Muscle layer of duodenum (tissue), 2 donors: ENCODE measurements at regions not wholly inside any gene's neighbourhood (a gene's known extent, or its start where the extent isn't known, plus 50 kb on each side); places are given as distances from the start of the nearest gene placed in this dataset.

ENCODE experiments used
- H3K27ac ChIP-seq: one replicate; pipeline ENCODE4 v1.7.0; 2013; ENCODE audit warnings: mild to moderate bottlenecking, low read length
- H3K27me3 ChIP-seq: one replicate; pipeline ENCODE4 v1.7.0; 2013; ENCODE audit warnings: low read depth, mild to moderate bottlenecking, control low read depth, low read length
- H3K36me3 ChIP-seq, 2 donors: one replicate each; pipeline ENCODE4 v1.7.0; 2013; ENCODE audit warnings: low read length in 2 of 2, control low read depth in 1 of 2, mild to moderate bottlenecking in 1 of 2; ENCODE audit not compliant: insufficient read depth in 2 of 2, control insufficient read depth in 1 of 2
- H3K4me1 ChIP-seq, 2 donors: one replicate each; pipeline ENCODE4 v1.7.0; 2013; ENCODE audit warnings: low read length in 2 of 2, mild to moderate bottlenecking in 2 of 2, control low read depth in 1 of 2, moderate library complexity in 1 of 2; ENCODE audit not compliant: insufficient read depth in 2 of 2, control insufficient read depth in 1 of 2
- H3K4me3 ChIP-seq, 2 donors: one replicate each; pipeline ENCODE4 v1.7.0; 2013; ENCODE audit warnings: low read length in 2 of 2, low read depth in 1 of 2, mild to moderate bottlenecking in 1 of 2
- H3K9me3 ChIP-seq, 2 donors: one replicate each; pipeline ENCODE4 v1.7.0; 2013; ENCODE audit warnings: low read length in 2 of 2, control low read depth in 1 of 2, mild to moderate bottlenecking in 1 of 2; ENCODE audit not compliant: control insufficient read depth in 1 of 2
- donor health status: healthy.

GRCh38 chr6:98039443-98039842 lies 756.4 kb upstream of the MMS22L start:
- H3K36me3 ChIP-seq = no peaks in the 10 kb centered on the region
- H3K9me3 ChIP-seq = no peaks in the 10 kb centered on the region
- H3K27ac ChIP-seq = no peak overlapping the region
- no peak overlapping the region for H3K4me3 ChIP-seq
- no peaks in the 10 kb centered on the region for H3K4me1 ChIP-seq
- no peaks in the 10 kb centered on the region for H3K27me3 ChIP-seq

GRCh38 chr6:98039904-98040607 lies 757.0 kb upstream of the MMS22L start:
- Histone ChIP-seq H3K9me3 (no peaks in the 10 kb centered on the region), H3K4me1 (no peaks in the 10 kb centered on the region), H3K36me3 (no peaks in the 10 kb centered on the region), H3K4me3 (no peak overlapping the region), H3K27me3 (no peaks in the 10 kb centered on the region), H3K27ac (no peak overlapping the region)

- H3K9me3 ChIP-seq = no peaks in the 10 kb centered on the region
- H3K27me3 ChIP-seq = no peaks in the 10 kb centered on the region
- no peak overlapping the region for H3K27ac ChIP-seq
- no peaks in the 10 kb centered on the region for H3K36me3 ChIP-seq
- no peak overlapping the region for H3K4me3 ChIP-seq
- no peaks in the 10 kb centered on the region for H3K4me1 ChIP-seq
These were observed 758.0 kb upstream of the MMS22L start for GRCh38 chr6:98041056-98041455.

GRCh38 chr6:98041921-98042320 lies 758.9 kb upstream of the MMS22L start:
- no peak overlapping the region for H3K27ac ChIP-seq
- H3K36me3 ChIP-seq = no peaks in the 10 kb centered on the region
- no peaks in the 10 kb centered on the region for H3K27me3 ChIP-seq
- H3K4me3 ChIP-seq = no peak overlapping the region
- H3K9me3 ChIP-seq = no peaks in the 10 kb centered on the region
- no peaks in the 10 kb centered on the region for H3K4me1 ChIP-seq

GRCh38 chr6:98044151-98044561 lies 761.1 kb upstream of the MMS22L start:
- H3K36me3 ChIP-seq = no peaks in the 10 kb centered on the region
- H3K4me1 ChIP-seq = no peaks in the 10 kb centered on the region
- no peak overlapping the region for H3K4me3 ChIP-seq

GRCh38 chr6:98044791-98045470 lies 761.9 kb upstream of the MMS22L start:
- Histone ChIP-seq H3K36me3 (no peaks in the 10 kb centered on the region), H3K27me3 (no peaks in the 10 kb centered on the region), H3K4me1 (no peaks in the 10 kb centered on the region), H3K27ac (no peak overlapping the region), H3K4me3 (no peak overlapping the region), H3K9me3 (no peaks in the 10 kb centered on the region)

More at GRCh38 chr6:98044151-98044561, 761.1 kb upstream of the MMS22L start:
- Histone ChIP-seq H3K27me3 (no peaks in the 10 kb centered on the region), H3K27ac (no peak overlapping the region), H3K9me3 (no peaks in the 10 kb centered on the region)

- H3K27ac ChIP-seq = no peak overlapping the region
- H3K4me3 ChIP-seq = no peak overlapping the region
- H3K9me3 ChIP-seq = no peaks in the 10 kb centered on the region
- no peaks in the 10 kb centered on the region for H3K27me3 ChIP-seq
- no peaks in the 10 kb centered on the region for H3K4me1 ChIP-seq
- no peaks in the 10 kb centered on the region for H3K36me3 ChIP-seq
These were observed 764.1 kb upstream of the MMS22L start for GRCh38 chr6:98047164-98047563.

GRCh38 chr6:98047871-98048270 lies 764.9 kb upstream of the MMS22L start:
- no peak overlapping the region for H3K4me3 ChIP-seq
- no peaks in the 10 kb centered on the region for H3K4me1 ChIP-seq
- no peaks in the 10 kb centered on the region for H3K9me3 ChIP-seq
- no peaks in the 10 kb centered on the region for H3K36me3 ChIP-seq
- no peak overlapping the region for H3K27ac ChIP-seq
- no peaks in the 10 kb centered on the region for H3K27me3 ChIP-seq

GRCh38 chr6:98054453-98054852 lies 771.4 kb upstream of the MMS22L start:
- no peak overlapping the region for H3K4me3 ChIP-seq
- H3K36me3 ChIP-seq = no peaks in the 10 kb centered on the region
- H3K27me3 ChIP-seq = no peaks in the 10 kb centered on the region
- no peaks in the 10 kb centered on the region for H3K9me3 ChIP-seq
- peaks cover 0 to 7% of the 10 kb centered on the region in 2 donors for H3K4me1 ChIP-seq
- no peak overlapping the region for H3K27ac ChIP-seq

GRCh38 chr6:98056955-98057354 lies 773.9 kb upstream of the MMS22L start:
- peaks cover 0 to 7% of the 10 kb centered on the region in 2 donors for H3K4me1 ChIP-seq
- no peak overlapping the region for H3K4me3 ChIP-seq
- H3K9me3 ChIP-seq = no peaks in the 10 kb centered on the region

GRCh38 chr6:98067375-98067774 lies 767.0 kb upstream of the POU3F2 start:
- Histone ChIP-seq H3K27me3 (no peaks in the 10 kb centered on the region), H3K36me3 (no peaks in the 10 kb centered on the region), H3K27ac (no peak overlapping the region), H3K9me3 (no peaks in the 10 kb centered on the region), H3K4me3 (no peak overlapping the region), H3K4me1 (no peaks in the 10 kb centered on the region)

More at GRCh38 chr6:98056955-98057354, 773.9 kb upstream of the MMS22L start:
- Histone ChIP-seq H3K36me3 (no peaks in the 10 kb centered on the region), H3K27me3 (no peaks in the 10 kb centered on the region), H3K27ac (no peak overlapping the region)
